Stomach (tissue), 8 donors: ENCODE measurements at regions not wholly inside any gene's neighbourhood (a gene's known extent, or its start where the extent isn't known, plus 50 kb on each side); places are given as distances from the start of the nearest gene placed in this dataset.
"Not testable (repeated sequence)": the region's sequence is repeated elsewhere in the genome, so short reads cannot be mapped to it uniquely, and the experiment has no call there.

Source experiments
- DNase-seq, 2 donors: peaks; one replicate each; pipeline versions ENCODE4 v3.0.0 to v3.0.0-alpha.2; 2013 to 2019
- H3K27ac ChIP-seq, 5 donors: fragments of 200-600 bp in 4 of 5; sonication (generic) in 4 of 5; one replicate each; pipeline ENCODE4 v1.5.1; 2013 to 2019; ENCODE audit warnings: mild to moderate bottlenecking in 1 of 5, moderate library complexity in 1 of 5
- H3K27me3 ChIP-seq, 3 donors: fragments of 200-600 bp; sonication (generic); one replicate each; pipeline ENCODE4 v1.5.1; 2017 to 2019; ENCODE audit warnings: mixed run types in 1 of 3
- H3K36me3 ChIP-seq, 4 donors: fragments of 200-600 bp; sonication (generic); 1 replicate in 3 of 4; 2 replicates in 1 of 4; pipeline ENCODE4 v1.5.1; 2016 to 2019
- H3K4me1 ChIP-seq, 4 donors: fragments of 200-600 bp; sonication (generic); one replicate each; pipeline ENCODE4 v1.5.1; 2016 to 2019
- H3K4me3 ChIP-seq, 4 donors: fragments of 200-600 bp; sonication (generic) in 3 of 4; one replicate each; pipeline ENCODE4 v1.5.1; 2016 to 2019; ENCODE audit warnings: mild to moderate bottlenecking in 1 of 4
- H3K9me3 ChIP-seq, 4 donors: fragments of 200-600 bp; sonication (generic); one replicate each; pipeline ENCODE4 v1.5.1; 2016 to 2019
- CTCF ChIP-seq, 7 experiments: fragments of 450-650 bp in 4 of 7; fragments of 200-600 bp in 3 of 7; sonication (generic) in 3 of 7; IDR thresholded peaks; one replicate each; pipeline ENCODE4 v1.5.1; 2016 to 2019; ENCODE audit warnings: antibody characterized with exemption in 7 of 7, control low read depth in 2 of 7, mild to moderate bottlenecking in 1 of 7
- EP300 ChIP-seq: sonication (generic); formaldehyde crosslinking; IDR thresholded peaks from one replicate; pipeline ENCODE4 v1.6.1; 2017; ENCODE audit warnings: antibody characterized with exemption
- POLR2A ChIP-seq, 4 donors: fragments of 450-650 bp; IDR thresholded peaks; one replicate each; pipeline ENCODE4 v1.6.1; 2016; ENCODE audit warnings: antibody characterized with exemption in 4 of 4, control low read depth in 2 of 4, mild to moderate bottlenecking in 1 of 4, moderate library complexity in 1 of 4
- POLR2AphosphoS5 ChIP-seq, 3 donors: sonication (generic); formaldehyde crosslinking; IDR thresholded peaks; one replicate each; pipeline ENCODE4 v1.6.1; 2016; ENCODE audit warnings: antibody characterized with exemption in 3 of 3
- WGBS, 5 donors: extraction: QIAGEN DNeasy Blood & Tissue Kit in 3 of 5; methylation state at CpG; one replicate each; pipeline versions ENCODE4 v1.1.5 to v1.1.7; 2013 to 2018; 5-methylcytosine and 5-hydroxymethylcytosine counted together
- intact Hi-C: fragments of 100-400 bp; cut with DNase I; formaldehyde crosslinking; loops from one replicate; pipeline ENCODE4 v1.15.1; 2023; ENCODE audit warnings: low total_unique reads
- donor health status: healthy with polysubstance abuse.
- donor health status: Bipolar disorder and iron deficiency.
- donor health status: healthy.

DNA sequence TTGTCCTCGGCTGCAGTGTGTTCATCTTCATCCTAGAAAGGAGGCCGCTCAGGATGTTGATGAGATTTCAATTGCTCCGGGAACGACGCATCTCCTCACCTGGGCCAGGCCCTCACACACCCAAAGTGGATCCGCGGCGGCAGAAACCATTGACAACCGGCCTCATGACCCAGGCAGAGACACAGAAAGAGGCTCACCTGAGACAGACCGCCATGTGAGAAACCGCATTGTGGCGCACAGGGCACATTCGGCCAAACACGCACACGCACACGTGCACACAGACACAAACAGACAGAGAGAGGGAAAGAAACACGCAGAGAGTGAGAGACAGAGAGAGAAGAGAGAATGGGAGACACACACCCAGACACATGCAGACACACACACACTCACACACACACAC lies 3879.3 kb downstream of the SRGAP2C start:
- H3K4me1 ChIP-seq, H3K27me3 ChIP-seq, DNase-seq, H3K27ac ChIP-seq, intact Hi-C loops, H3K36me3 ChIP-seq, H3K4me3 ChIP-seq: not testable (repeated sequence)
- WGBS, 5 donors = 92 to 94% (median 93%) methylated on average over 10 to 15 of the region's 17 CpGs
- peaks cover 0 to 49% (median 39%) of the 10 kb centered on the region in 4 donors for H3K9me3 ChIP-seq

DNA sequence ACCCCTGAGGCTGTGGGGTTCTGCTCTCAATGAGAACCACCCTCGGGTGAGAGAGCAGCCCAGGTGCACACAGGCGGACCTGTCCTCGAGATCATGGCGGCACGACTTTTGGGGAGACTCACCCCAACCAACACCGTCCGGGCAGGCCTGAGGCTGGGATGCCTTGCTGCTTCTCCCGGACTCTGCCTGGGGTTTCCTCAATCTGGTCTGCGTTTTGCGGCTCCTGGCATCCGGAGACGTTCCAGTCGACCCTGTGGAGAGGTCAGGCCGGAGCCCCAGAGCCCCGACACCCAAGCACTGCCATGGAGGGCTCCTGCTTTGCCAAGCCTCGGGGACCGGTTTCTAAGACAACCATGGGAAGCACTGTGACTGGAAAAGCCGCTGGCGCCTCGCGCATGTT lies 3879.7 kb downstream of the SRGAP2C start:
- Histone ChIP-seq H3K27ac (no peak overlapping the region), H3K4me3 (no peak overlapping the region), H3K9me3 (peaks cover 0 to 54% (median 41%) of the 10 kb centered on the region in 4 donors), H3K36me3 (no peaks in the 10 kb centered on the region), H3K27me3 (no peaks in the 10 kb centered on the region), H3K4me1 (no peaks in the 10 kb centered on the region)
- 85 to 89% (median 87%) methylated on average over 21 of the region's 21 CpGs for WGBS, 5 donors
- intact Hi-C loops = no loop called here
- no peak for DNase-seq
- TF ChIP-seq CTCF (IDR thresholded peaks at IDR 0.05) (no peak), POLR2A (IDR thresholded peaks at IDR 0.05) (no peak), POLR2AphosphoS5 (IDR thresholded peaks at IDR 0.05) (no peak), EP300 (no peak)

- intact Hi-C loops = no loop called here
- 85 to 89% (median 88%) methylated on average over 36 to 37 of the region's 37 CpGs for WGBS, 5 donors
Observed at GRCh38 chr1:125065092-125065820, 3880.5 kb downstream of the SRGAP2C start.

DNA sequence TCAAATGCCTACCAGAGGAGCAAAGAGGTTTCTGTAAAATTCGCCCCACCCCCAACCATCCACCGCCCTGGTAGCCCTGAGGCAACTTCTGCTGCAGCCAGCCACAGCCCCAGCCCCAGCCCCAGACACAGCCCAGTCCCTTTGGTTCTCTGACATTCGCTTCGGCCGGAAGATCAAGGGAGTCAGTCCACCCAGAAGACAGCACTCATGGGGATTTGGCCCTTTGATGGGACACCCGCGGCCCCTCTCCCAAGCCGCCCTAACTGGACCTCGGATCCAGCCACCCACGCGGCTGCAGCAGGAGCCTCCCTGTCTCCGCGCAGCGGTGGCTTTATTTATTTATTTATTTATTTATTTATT lies 3881.0 kb downstream of the SRGAP2C start:
- no peak overlapping the region for H3K27ac ChIP-seq
- WGBS, 5 donors = 80 to 89% (median 87%) methylated on average over 12 to 14 of the region's 14 CpGs
- no peak overlapping the region for H3K4me3 ChIP-seq
- TF ChIP-seq EP300 (no peak), POLR2A (IDR thresholded peaks at IDR 0.05) (no peak), CTCF (IDR thresholded peaks at IDR 0.05) (no peak), POLR2AphosphoS5 (IDR thresholded peaks at IDR 0.05) (no peak)
- intact Hi-C loops = no loop called here
- H3K36me3 ChIP-seq = no peaks in the 10 kb centered on the region
- H3K4me1 ChIP-seq = no peaks in the 10 kb centered on the region
- no peak for DNase-seq
- H3K27me3 ChIP-seq = no peaks in the 10 kb centered on the region
- peaks cover 0 to 67% (median 53%) of the 10 kb centered on the region in 4 donors for H3K9me3 ChIP-seq

More at GRCh38 chr1:125065092-125065820, 3880.5 kb downstream of the SRGAP2C start:
- Histone ChIP-seq H3K4me1 (no peaks in the 10 kb centered on the region), H3K27ac (no peak overlapping the region), H3K4me3 (no peak overlapping the region), H3K9me3 (peaks cover 0 to 62% (median 48%) of the 10 kb centered on the region in 4 donors), H3K36me3 (no peaks in the 10 kb centered on the region), H3K27me3 (no peaks in the 10 kb centered on the region)
- DNase-seq = no peak
- TF ChIP-seq CTCF (IDR thresholded peaks at IDR 0.05) (no peak), POLR2AphosphoS5 (IDR thresholded peaks at IDR 0.05) (no peak), POLR2A (IDR thresholded peaks at IDR 0.05) (no peak), EP300 (no peak)

DNA sequence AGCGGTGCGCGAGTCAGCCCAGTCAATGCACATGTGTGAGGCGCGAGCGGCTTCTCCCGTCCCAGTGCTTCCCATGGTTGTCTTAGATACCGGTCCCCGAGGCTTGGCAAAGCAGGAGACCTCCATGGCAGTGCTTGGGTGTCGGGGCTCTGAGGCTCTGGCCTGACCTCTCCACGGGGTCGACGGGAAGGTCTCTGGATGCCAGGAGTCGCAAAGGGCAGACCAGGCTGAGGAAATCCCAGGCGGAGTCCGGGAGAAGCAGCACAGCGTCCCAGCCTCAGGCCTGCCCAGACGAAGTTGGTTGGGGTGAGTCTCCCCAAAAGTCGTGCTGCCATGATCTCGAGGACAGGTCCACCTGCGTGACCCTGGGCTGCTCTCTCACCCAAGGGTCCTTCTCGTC lies 3881.6 kb downstream of the SRGAP2C start:
- Histone ChIP-seq H3K4me1 (no peaks in the 10 kb centered on the region), H3K27me3 (no peaks in the 10 kb centered on the region), H3K9me3 (peaks cover 0 to 73% (median 57%) of the 10 kb centered on the region in 4 donors), H3K36me3 (no peaks in the 10 kb centered on the region), H3K4me3 (no peak overlapping the region), H3K27ac (no peak overlapping the region)
- intact Hi-C loops = no loop called here
- no peak for DNase-seq
- 83 to 89% (median 85%) methylated on average over 18 to 22 of the region's 22 CpGs for whole genome bisulfite sequencing, 5 donors
- no peak for TF ChIP-seq CTCF (IDR thresholded peaks at IDR 0.05)
- TF ChIP-seq POLR2AphosphoS5 (IDR thresholded peaks at IDR 0.05) = no peak
- TF ChIP-seq POLR2A (IDR thresholded peaks at IDR 0.05) = no peak
- no peak for TF ChIP-seq EP300

GRCh38 chr1:125066849-125067248 lies 3882.1 kb downstream of the SRGAP2C start:
- WGBS, 5 donors = 84 to 94% (median 87%) methylated on average over 7 to 13 of the region's 13 CpGs
- H3K4me1 ChIP-seq, H3K27ac ChIP-seq, H3K27me3 ChIP-seq, H3K36me3 ChIP-seq, H3K4me3 ChIP-seq, intact Hi-C loops, DNase-seq: not testable (repeated sequence)
- H3K9me3 ChIP-seq = peaks cover 0 to 78% (median 62%) of the 10 kb centered on the region in 4 donors
